ENCODE measurements at regions not wholly inside any gene's neighbourhood (a gene's known extent, or its start where the extent isn't known, plus 50 kb on each side); places are given as distances from the start of the nearest gene placed in this dataset.

DNA sequence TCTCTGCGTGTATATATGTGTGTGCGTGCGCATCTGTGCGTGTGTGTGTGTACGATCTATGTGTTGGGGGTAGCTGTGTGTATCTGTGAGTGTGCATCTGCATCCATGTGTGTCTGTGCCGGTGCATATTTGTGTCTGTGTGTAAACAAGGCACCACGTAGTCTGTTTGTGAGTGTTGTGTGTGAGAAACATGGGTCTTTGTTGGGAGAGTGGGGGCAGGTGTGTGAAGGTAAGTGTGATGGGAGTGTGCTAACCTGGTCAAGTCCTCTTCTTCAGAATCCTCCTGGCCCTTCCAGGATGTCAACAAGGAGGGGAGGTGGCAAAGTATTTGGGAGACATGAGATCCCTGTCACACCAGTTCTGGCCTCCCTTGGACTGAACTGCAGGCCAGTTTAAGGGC is 87.2 kb downstream of the HIF1AN start:
- no peak for ATAC-seq (ENCODE audit: insufficient read depth, low FRiP score)
- 71 to 88% methylated on average over 7 of the region's 7 CpGs for WGBS, 2 donors
- Histone ChIP-seq H3K27me3 (ENCODE audit: control insufficient read depth in 3 of 3, insufficient read depth in 3 of 3, low read length in 2 of 3) (peaks cover 13 to 78% (median 27%) of the 10 kb centered on the region in 3 donors), H3K27ac (ENCODE audit: low read depth in 1 of 2, low read length in 1 of 2) (no peak overlapping the region), H3K4me1 (ENCODE audit: control insufficient read depth in 5 of 5, insufficient read depth in 5 of 5, low read length in 5 of 5) (no peaks in the 10 kb centered on the region), H3K9me3 (ENCODE audit: control insufficient read depth in 4 of 4, insufficient read depth in 3 of 4, low read length in 3 of 4) (peaks cover 0 to 3% (median 0%) of the 10 kb centered on the region in 4 donors), H3K36me3 (ENCODE audit: control insufficient read depth in 4 of 4, insufficient read depth in 4 of 4, low read length in 4 of 4) (no peaks in the 10 kb centered on the region), H3K4me3 (no peak overlapping the region), H3K9ac (ENCODE audit: insufficient read depth in 1 of 2, low read length in 2 of 2) (no peak overlapping the region)
- no peak for DNase-seq
- TF ChIP-seq, protein P1, sequence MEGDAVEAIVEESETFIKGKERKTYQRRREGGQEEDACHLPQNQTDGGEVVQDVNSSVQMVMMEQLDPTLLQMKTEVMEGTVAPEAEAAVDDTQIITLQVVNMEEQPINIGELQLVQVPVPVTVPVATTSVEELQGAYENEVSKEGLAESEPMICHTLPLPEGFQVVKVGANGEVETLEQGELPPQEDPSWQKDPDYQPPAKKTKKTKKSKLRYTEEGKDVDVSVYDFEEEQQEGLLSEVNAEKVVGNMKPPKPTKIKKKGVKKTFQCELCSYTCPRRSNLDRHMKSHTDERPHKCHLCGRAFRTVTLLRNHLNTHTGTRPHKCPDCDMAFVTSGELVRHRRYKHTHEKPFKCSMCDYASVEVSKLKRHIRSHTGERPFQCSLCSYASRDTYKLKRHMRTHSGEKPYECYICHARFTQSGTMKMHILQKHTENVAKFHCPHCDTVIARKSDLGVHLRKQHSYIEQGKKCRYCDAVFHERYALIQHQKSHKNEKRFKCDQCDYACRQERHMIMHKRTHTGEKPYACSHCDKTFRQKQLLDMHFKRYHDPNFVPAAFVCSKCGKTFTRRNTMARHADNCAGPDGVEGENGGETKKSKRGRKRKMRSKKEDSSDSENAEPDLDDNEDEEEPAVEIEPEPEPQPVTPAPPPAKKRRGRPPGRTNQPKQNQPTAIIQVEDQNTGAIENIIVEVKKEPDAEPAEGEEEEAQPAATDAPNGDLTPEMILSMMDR (IDR thresholded peaks at IDR 0.05; ENCODE audit: control extremely low read depth, extremely low read depth) = no peak

DNA sequence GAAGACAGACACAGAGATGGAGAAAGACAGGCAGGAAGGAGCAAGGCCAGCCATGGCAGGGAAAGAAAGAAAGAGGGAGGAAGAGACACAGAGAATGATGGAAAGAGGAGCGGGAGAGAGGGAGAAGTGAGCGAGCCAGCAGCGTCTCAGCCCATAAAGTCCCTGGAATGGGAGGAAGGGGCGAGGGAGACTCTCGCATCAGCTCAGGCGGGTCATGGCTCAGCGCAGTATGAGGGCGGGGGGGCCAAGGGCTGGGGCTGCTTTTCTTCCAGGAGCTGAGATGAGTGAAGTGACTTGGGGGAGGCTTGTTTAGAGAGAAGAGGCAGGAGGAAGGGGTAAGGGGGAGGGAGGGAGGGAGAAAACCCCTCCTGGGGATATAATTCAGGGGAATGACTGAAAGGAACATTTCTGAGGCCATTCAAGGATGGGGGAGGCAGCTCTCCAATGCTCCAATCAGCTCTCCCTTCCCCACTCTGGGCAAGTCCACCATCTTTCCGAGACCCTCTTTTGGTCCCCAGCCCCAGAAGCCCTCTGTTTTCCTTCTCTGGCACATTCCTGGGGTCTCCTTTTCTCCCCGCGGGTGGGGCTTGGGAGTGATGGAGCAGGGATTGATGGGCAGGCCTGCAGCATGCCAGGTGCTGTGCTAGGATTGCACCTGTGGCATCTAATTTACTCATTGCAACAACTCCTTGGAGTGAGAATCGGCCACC is 87.9 kb downstream of the HIF1AN start:
- no peaks in the 10 kb centered on the region for H3K4me1 ChIP-seq (ENCODE audit: control insufficient read depth in 5 of 5, insufficient read depth in 5 of 5, low read length in 5 of 5)
- ATAC-seq (ENCODE audit: insufficient read depth, low FRiP score) (no peak), DNase-seq (no peak)
- no peaks in the 10 kb centered on the region for H3K36me3 ChIP-seq (ENCODE audit: control insufficient read depth in 4 of 4, insufficient read depth in 4 of 4, low read length in 4 of 4)
- H3K27me3 ChIP-seq (ENCODE audit: control insufficient read depth in 3 of 3, insufficient read depth in 3 of 3, low read length in 2 of 3) = peaks cover 13 to 72% (median 27%) of the 10 kb centered on the region in 3 donors
- no peak overlapping the region for H3K27ac ChIP-seq (ENCODE audit: low read depth in 1 of 2, low read length in 1 of 2)
- TF ChIP-seq, protein P1 (IDR thresholded peaks at IDR 0.05; ENCODE audit: control extremely low read depth, extremely low read depth) = no peak
- H3K9me3 ChIP-seq (ENCODE audit: control insufficient read depth in 4 of 4, insufficient read depth in 3 of 4, low read length in 3 of 4) = peaks cover 0 to 3% (median 0%) of the 10 kb centered on the region in 4 donors
- WGBS, 2 donors = 52 to 59% methylated on average over 12 of the region's 12 CpGs
- no peak overlapping the region for H3K9ac ChIP-seq (ENCODE audit: insufficient read depth in 1 of 2, low read length in 2 of 2)
- no peak overlapping the region for H3K4me3 ChIP-seq

DNA sequence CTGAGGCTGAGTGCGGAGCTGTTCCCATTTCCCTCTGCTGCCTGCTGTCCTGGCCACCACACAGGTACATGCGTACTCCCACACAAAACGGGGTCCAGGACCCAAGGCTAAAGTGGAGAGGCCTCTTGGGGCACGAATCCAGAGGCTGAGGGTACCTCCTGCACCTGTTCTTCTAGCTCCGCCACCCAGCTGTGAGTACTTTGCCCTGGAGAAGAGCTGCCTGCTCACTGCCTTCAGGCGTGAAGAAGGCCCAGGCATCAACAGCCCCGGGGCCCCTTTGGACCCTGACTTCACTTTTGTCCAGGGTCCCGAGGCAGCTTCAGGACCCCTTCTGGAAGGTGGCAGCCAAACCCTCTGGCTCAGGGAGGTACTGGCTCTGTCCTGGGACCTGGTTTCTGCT is 88.6 kb downstream of the HIF1AN start:
- no peak for ATAC-seq (ENCODE audit: insufficient read depth, low FRiP score)

More for the DNA sequence above, 88.6 kb downstream of the HIF1AN start:
- Histone ChIP-seq H3K36me3 (ENCODE audit: control insufficient read depth in 4 of 4, insufficient read depth in 4 of 4, low read length in 4 of 4) (no peaks in the 10 kb centered on the region), H3K9me3 (ENCODE audit: control insufficient read depth in 4 of 4, insufficient read depth in 3 of 4, low read length in 3 of 4) (peaks cover 0 to 4% (median 0%) of the 10 kb centered on the region in 4 donors), H3K9ac (ENCODE audit: insufficient read depth in 1 of 2, low read length in 2 of 2) (no peak overlapping the region), H3K4me3 (no peak overlapping the region), H3K27me3 (ENCODE audit: control insufficient read depth in 3 of 3, insufficient read depth in 3 of 3, low read length in 2 of 3) (peaks cover 13 to 66% (median 25%) of the 10 kb centered on the region in 3 donors), H3K27ac (ENCODE audit: low read depth in 1 of 2, low read length in 1 of 2) (no peak overlapping the region), H3K4me1 (ENCODE audit: control insufficient read depth in 5 of 5, insufficient read depth in 5 of 5, low read length in 5 of 5) (no peaks in the 10 kb centered on the region)
- 70 to 82% methylated on average over 8 of the region's 8 CpGs for WGBS, 2 donors
- no peak for DNase-seq
- TF ChIP-seq, protein P1 (IDR thresholded peaks at IDR 0.05; ENCODE audit: control extremely low read depth, extremely low read depth) = no peak
